CMK (cell line): ENCODE measurements at regions not wholly inside any gene's neighbourhood (a gene's known extent, or its start where the extent isn't known, plus 50 kb on each side); places are given as distances from the start of the nearest gene placed in this dataset.

Experiments used
- DNase-seq: peaks from one replicate; pipeline ENCODE4 v3.0.0-alpha.2; 2010; ENCODE audit warnings: low read depth

GRCh38 chr18:47601581-47602272, 328.7 kb downstream of the SMAD2 start:
- no peak for DNase-seq

GRCh38 chr18:47595831-47596501, 334.5 kb downstream of the SMAD2 start:
- no peak for DNase-seq

- no peak for DNase-seq
These were observed 335.8 kb downstream of the SMAD2 start for GRCh38 chr18:47594621-47595086.

GRCh38 chr18:47593744-47594472, 336.6 kb downstream of the SMAD2 start:
- DNase-seq: no peak

GRCh38 chr18:47591429-47591828, 339.0 kb downstream of the SMAD2 start:
- DNase-seq: no peak

- DNase-seq: no peak
These were observed 336.1 kb upstream of the SKOR2 start for GRCh38 chr18:47587587-47587986.

GRCh38 chr18:47586418-47587070, 335.1 kb upstream of the SKOR2 start:
- no peak for DNase-seq

- no peak for DNase-seq
These were observed 334.5 kb upstream of the SKOR2 start for GRCh38 chr18:47585914-47586313.

GRCh38 chr18:47585136-47585535, 333.7 kb upstream of the SKOR2 start:
- DNase-seq: no peak

- DNase-seq: no peak
These were observed 330.6 kb upstream of the SKOR2 start for GRCh38 chr18:47582093-47582492.

GRCh38 chr18:47577520-47577919, 326.1 kb upstream of the SKOR2 start:
- no peak for DNase-seq

GRCh38 chr18:47574966-47575365, 323.5 kb upstream of the SKOR2 start:
- DNase-seq: no peak

GRCh38 chr18:47571957-47572356, 320.5 kb upstream of the SKOR2 start:
- DNase-seq: no peak

GRCh38 chr18:47566809-47567208, 315.3 kb upstream of the SKOR2 start:
- DNase-seq: no peak

- no peak for DNase-seq
These were observed 309.6 kb upstream of the SKOR2 start for GRCh38 chr18:47560723-47561715.

- DNase-seq: no peak
These were observed 306.8 kb upstream of the SKOR2 start for GRCh38 chr18:47558110-47558750.

GRCh38 chr18:47557160-47557559, 305.7 kb upstream of the SKOR2 start:
- DNase-seq: no peak

GRCh38 chr18:47552783-47553182, 301.3 kb upstream of the SKOR2 start:
- DNase-seq: no peak

GRCh38 chr18:47550611-47551010, 299.2 kb upstream of the SKOR2 start:
- no peak for DNase-seq

- no peak for DNase-seq
These were observed 297.6 kb upstream of the SKOR2 start for GRCh38 chr18:47549021-47549540.
